ENCODE measurements at regions not wholly inside any gene's neighbourhood (a gene's known extent, or its start where the extent isn't known, plus 50 kb on each side); places are given as distances from the start of the nearest gene placed in this dataset.

DNA sequence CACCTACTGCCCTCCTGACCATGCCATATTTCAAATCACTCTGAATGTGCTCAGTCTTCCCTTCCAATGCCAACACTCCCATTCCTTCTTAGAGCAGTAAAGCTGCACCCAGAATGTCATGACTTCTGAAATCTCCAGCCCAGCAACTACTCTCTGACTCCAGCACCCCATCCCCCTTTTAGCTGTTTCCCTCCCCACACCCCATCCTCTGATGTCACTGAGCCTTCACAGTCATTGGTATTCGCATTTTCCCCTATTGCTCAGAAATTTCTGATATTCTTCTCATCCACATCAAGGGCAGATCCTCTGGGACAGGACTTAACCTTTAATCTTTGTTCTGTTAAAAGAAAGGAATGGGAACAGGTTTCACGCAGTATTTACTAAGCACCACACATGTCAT is 67.1 kb upstream of the SLC4A11 start:
- no peaks in the 10 kb centered on the region for H3K9me3 Mint-ChIP-seq
- DNase-seq (no peak), ATAC-seq (no peak)
- H3K27me3 ChIP-seq (ENCODE audit: control insufficient read depth, insufficient read depth, low read length): no peaks in the 10 kb centered on the region
- H3K27ac Mint-ChIP-seq: no peak overlapping the region
- H3K27me3 Mint-ChIP-seq (ENCODE audit: low read depth in 2 of 2): peaks cover 0 to 3% of the 10 kb centered on the region in 2 donors
- intact Hi-C loops (cut with micrococcal nuclease): no loop called here
- H3K27ac ChIP-seq (ENCODE audit: low read length): no peak overlapping the region
- H3K4me1 Mint-ChIP-seq: no peaks in the 10 kb centered on the region
- H3K4me1 ChIP-seq (ENCODE audit: control insufficient read depth, insufficient read depth, low read length): no peaks in the 10 kb centered on the region
- no peak overlapping the region for H3K4me3 Mint-ChIP-seq
- 100% methylated on average over 1 of the region's 2 CpGs for WGBS (ENCODE audit: insufficient coverage)
- TF ChIP-seq, protein P1, sequence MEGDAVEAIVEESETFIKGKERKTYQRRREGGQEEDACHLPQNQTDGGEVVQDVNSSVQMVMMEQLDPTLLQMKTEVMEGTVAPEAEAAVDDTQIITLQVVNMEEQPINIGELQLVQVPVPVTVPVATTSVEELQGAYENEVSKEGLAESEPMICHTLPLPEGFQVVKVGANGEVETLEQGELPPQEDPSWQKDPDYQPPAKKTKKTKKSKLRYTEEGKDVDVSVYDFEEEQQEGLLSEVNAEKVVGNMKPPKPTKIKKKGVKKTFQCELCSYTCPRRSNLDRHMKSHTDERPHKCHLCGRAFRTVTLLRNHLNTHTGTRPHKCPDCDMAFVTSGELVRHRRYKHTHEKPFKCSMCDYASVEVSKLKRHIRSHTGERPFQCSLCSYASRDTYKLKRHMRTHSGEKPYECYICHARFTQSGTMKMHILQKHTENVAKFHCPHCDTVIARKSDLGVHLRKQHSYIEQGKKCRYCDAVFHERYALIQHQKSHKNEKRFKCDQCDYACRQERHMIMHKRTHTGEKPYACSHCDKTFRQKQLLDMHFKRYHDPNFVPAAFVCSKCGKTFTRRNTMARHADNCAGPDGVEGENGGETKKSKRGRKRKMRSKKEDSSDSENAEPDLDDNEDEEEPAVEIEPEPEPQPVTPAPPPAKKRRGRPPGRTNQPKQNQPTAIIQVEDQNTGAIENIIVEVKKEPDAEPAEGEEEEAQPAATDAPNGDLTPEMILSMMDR (IDR thresholded peaks at IDR 0.05): no peak
- H3K36me3 Mint-ChIP-seq: no peaks in the 10 kb centered on the region
- no peak overlapping the region for H3K4me3 ChIP-seq (ENCODE audit: low read length)
- no peaks in the 10 kb centered on the region for H3K9me3 ChIP-seq (ENCODE audit: control insufficient read depth, insufficient read depth, low read length)
- H3K36me3 ChIP-seq (ENCODE audit: control insufficient read depth, insufficient read depth, low read length): peaks cover 7% of the 10 kb centered on the region

DNA sequence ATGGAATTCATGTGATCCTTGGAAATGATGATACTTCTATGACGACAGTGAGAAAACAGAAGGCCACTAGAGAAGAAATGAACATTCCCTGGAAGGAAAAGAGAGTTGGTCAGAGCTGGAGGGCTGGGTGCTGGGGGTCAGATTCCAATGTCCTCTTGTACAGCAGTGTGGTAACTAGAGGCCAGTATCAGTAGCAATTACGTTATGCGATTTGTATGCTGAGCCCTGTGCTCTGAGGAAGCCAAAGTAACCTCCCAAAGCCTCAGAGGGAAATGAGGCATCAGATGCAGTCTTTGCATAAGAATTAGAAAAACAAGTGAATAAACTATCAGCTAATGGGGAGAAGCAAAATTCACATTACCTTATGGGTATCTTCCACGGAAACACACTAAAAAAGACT is 65.5 kb upstream of the SLC4A11 start:
- intact Hi-C loops (cut with micrococcal nuclease): no loop called here
- no peak overlapping the region for H3K4me3 Mint-ChIP-seq
- Histone ChIP-seq H3K4me3 (ENCODE audit: low read length) (no peak overlapping the region), H3K27ac (ENCODE audit: low read length) (no peak overlapping the region), H3K9me3 (ENCODE audit: control insufficient read depth, insufficient read depth, low read length) (no peaks in the 10 kb centered on the region), H3K27me3 (ENCODE audit: control insufficient read depth, insufficient read depth, low read length) (no peaks in the 10 kb centered on the region), H3K4me1 (ENCODE audit: control insufficient read depth, insufficient read depth, low read length) (no peaks in the 10 kb centered on the region), H3K36me3 (ENCODE audit: control insufficient read depth, insufficient read depth, low read length) (peaks cover 7% of the 10 kb centered on the region)
- H3K36me3 Mint-ChIP-seq: no peaks in the 10 kb centered on the region
- ATAC-seq (no peak), DNase-seq (no peak)
- no peaks in the 10 kb centered on the region for H3K9me3 Mint-ChIP-seq
- no peaks in the 10 kb centered on the region for H3K4me1 Mint-ChIP-seq
- 93% methylated on average over 4 of the region's 4 CpGs for WGBS (ENCODE audit: insufficient coverage)
- TF ChIP-seq, protein P1 (IDR thresholded peaks at IDR 0.05): no peak
- no peak overlapping the region for H3K27ac Mint-ChIP-seq
- no peaks in the 10 kb centered on the region for H3K27me3 Mint-ChIP-seq (ENCODE audit: low read depth in 2 of 2)

DNA sequence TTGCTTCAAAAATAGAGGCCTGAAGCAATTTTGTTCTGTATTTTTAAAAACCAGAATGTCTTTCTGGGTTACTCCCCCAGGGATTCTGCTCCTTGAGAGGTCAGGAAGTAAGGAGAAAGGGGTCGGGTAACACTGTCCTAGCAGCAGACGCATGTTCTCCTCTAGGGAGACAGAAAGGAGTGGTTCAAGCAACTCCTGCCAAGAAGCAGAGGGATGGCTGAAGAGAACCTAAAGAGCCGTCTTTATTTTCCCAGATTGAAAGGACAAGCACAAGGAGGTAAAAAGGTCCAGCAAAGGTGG is 58.0 kb upstream of the SLC4A11 start:
- Histone ChIP-seq H3K27ac (ENCODE audit: low read length) (no peak overlapping the region), H3K36me3 (ENCODE audit: control insufficient read depth, insufficient read depth, low read length) (peaks cover 5% of the 10 kb centered on the region), H3K4me3 (ENCODE audit: low read length) (no peak overlapping the region), H3K9me3 (ENCODE audit: control insufficient read depth, insufficient read depth, low read length) (no peaks in the 10 kb centered on the region), H3K4me1 (ENCODE audit: control insufficient read depth, insufficient read depth, low read length) (no peaks in the 10 kb centered on the region), H3K27me3 (ENCODE audit: control insufficient read depth, insufficient read depth, low read length) (no peaks in the 10 kb centered on the region)
- intact Hi-C loops (cut with micrococcal nuclease): no loop called here
- Mint-ChIP-seq H3K4me3 (no peak overlapping the region), H3K36me3 (no peaks in the 10 kb centered on the region), H3K4me1 (no peaks in the 10 kb centered on the region), H3K27ac (no peak overlapping the region), H3K9me3 (no peaks in the 10 kb centered on the region), H3K27me3 (ENCODE audit: low read depth in 2 of 2) (no peaks in the 10 kb centered on the region)
- 79% methylated on average over 3 of the region's 3 CpGs for WGBS (ENCODE audit: insufficient coverage)
- TF ChIP-seq, protein P1 (IDR thresholded peaks at IDR 0.05): no peak
- no peak for ATAC-seq
- DNase-seq: no peak

DNA sequence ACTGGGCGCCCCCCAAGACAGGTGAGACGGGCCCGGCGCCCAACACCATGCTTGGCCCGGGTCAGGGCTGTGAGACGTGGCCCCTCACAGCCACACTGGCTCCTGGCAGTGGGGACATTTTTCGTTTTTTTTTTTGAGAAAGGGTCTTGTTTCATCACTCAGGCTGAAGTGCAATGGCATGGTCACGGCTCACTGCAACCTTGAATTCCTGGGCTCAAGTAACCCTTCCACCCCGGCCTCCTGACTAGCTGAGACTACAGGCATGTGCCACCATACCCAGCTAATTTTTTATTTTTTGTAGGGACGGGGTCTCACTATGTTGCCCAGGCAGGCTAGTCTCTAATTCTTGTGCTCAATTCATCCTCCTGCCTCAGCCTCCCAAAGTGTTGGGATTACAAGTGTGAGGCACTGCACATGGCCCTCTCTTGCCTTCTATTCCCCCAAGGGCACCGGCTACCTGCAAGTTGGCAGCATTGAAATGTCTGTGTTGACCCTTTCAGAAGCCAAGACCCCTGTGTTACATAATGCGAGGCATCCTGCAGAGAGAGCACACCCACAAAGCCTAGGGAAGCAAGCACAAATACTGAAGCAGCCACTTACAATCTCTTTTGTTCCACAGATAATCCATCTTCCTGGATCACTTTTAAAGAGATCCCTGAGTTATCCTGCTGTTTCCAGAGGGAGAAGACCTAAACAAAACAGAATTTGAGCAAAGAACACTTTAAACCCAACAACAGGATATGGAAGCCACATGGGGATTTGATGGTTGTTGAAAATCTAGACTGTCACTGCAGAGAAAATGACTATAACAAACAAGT is 57.5 kb upstream of the SLC4A11 start:
- H3K9me3 ChIP-seq (ENCODE audit: control insufficient read depth, insufficient read depth, low read length): no peaks in the 10 kb centered on the region
- ATAC-seq (no peak), DNase-seq (no peak)
- no peak overlapping the region for H3K27ac ChIP-seq (ENCODE audit: low read length)
- H3K36me3 ChIP-seq (ENCODE audit: control insufficient read depth, insufficient read depth, low read length): peaks cover 5% of the 10 kb centered on the region
- no peaks in the 10 kb centered on the region for H3K4me1 ChIP-seq (ENCODE audit: control insufficient read depth, insufficient read depth, low read length)
- Mint-ChIP-seq H3K9me3 (no peaks in the 10 kb centered on the region), H3K4me3 (no peak overlapping the region), H3K36me3 (no peaks in the 10 kb centered on the region), H3K4me1 (no peaks in the 10 kb centered on the region), H3K27me3 (ENCODE audit: low read depth in 2 of 2) (no peaks in the 10 kb centered on the region), H3K27ac (no peak overlapping the region)
- H3K27me3 ChIP-seq (ENCODE audit: control insufficient read depth, insufficient read depth, low read length): no peaks in the 10 kb centered on the region
- intact Hi-C loops (cut with micrococcal nuclease): no loop called here
- no peak overlapping the region for H3K4me3 ChIP-seq (ENCODE audit: low read length)
- 95% methylated on average over 12 of the region's 12 CpGs for WGBS (ENCODE audit: insufficient coverage)
- TF ChIP-seq, protein P1 (IDR thresholded peaks at IDR 0.05): no peak

Data from natural killer cell (primary cell).